Hematopoietic multipotent progenitor cell treated with erythropoietin and hydrocortisone succinate and interleukin-3 and kit ligand, for 15 days (in vitro differentiated cells): ENCODE measurements at regions not wholly inside any gene's neighbourhood (a gene's known extent, or its start where the extent isn't known, plus 50 kb on each side); places are given as distances from the start of the nearest gene placed in this dataset.
"Not testable (repeated sequence)": the region's sequence is repeated elsewhere in the genome, so short reads cannot be mapped to it uniquely, and the experiment has no call there.

Source experiments
- DNase-seq: peaks from one replicate; pipeline ENCODE4 v3.0.0-alpha.2; 2015; ENCODE audit warnings: low spot score

- DNase-seq = not testable (repeated sequence)
Observed at GRCh38 chr3:48101301-48101650, 85.1 kb upstream of the MAP4 start.

GRCh38 chr3:48092270-48092669, 76.1 kb upstream of the MAP4 start:
- DNase-seq = no peak

GRCh38 chr3:48090166-48090939, 74.1 kb upstream of the MAP4 start:
- no peak for DNase-seq

DNA sequence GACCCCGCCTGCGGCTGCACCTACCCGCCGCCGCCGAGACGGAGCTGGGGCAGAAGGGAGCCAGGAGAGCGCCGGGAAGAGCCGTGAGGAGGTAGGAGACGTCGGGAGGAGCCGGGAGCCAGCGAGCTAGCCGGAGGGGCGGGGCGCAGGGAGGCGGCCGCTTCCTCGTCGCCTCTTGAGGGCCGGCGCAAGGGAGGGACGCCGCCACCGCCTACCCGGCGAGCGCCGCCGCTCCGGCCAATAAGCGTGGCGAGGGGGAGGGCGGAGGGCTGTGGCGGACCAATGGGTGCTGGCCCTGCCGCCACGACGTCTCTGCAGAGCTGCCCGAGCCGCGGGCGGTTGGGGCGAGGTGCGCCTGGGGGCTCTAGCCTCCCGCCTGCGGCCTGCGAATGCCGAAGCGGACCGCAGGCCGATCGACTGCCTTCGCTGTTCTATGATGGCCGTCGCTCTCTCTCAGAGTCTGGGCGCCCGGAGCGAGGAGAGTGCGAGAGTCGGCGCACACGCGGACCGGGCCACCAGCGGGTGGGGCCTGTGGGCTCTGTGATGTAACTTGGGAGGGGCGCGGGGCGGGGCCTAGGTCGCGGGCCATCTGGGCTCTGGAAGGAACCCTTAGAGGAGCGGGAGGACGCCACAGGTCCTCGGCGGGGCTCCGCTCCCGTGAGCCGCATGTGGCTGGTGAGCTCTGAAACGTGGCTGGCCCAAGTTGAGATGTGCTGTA, 72.7 kb upstream of the MAP4 start:
- peak; percentile 95 for DNase-seq

- DNase-seq = no peak
Observed at GRCh38 chr3:48088056-48088748, 72.0 kb upstream of the MAP4 start.

DNA sequence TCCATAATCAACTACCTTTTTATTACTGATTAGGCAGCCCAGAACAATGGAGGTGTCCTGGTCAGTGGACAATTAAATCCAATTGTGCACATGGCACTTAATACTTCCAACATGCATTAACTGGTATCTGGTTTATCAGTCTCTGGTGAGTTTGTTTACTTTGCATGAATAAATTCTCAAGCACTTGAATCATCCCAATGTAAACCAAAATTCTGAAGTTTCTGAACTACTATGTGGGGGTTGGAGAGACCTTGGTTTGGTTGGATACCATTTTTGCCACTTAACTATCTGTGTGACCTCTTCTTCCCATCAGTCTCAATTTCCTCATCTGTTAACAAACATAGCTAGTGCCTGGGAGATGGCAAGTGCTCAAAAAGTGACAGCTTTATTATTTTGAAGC, 70.5 kb upstream of the MAP4 start:
- DNase-seq = no peak

DNA sequence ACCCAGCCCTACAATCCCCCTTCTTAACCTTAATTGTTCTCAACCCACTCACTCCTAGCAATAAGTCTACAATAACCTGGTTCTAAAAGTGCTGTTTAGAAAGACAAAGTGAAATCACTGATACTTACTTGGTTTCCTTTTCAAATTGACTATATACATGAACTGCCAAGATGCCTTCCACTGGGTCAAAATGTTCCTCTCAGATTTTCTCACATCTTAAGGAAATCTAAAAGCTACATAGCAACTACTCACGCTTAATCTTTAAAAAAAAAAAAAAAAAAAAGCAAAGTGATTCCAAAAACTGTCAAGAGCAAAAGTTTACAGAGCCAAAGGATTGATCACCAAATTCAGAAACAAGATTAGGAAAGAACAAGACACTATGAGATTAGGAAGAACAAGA, 68.7 kb upstream of the MAP4 start:
- no peak for DNase-seq

GRCh38 chr3:48084170-48084569, 68.0 kb upstream of the MAP4 start:
- no peak for DNase-seq

GRCh38 chr3:48082580-48083184, 66.5 kb upstream of the MAP4 start:
- no peak for DNase-seq

DNA sequence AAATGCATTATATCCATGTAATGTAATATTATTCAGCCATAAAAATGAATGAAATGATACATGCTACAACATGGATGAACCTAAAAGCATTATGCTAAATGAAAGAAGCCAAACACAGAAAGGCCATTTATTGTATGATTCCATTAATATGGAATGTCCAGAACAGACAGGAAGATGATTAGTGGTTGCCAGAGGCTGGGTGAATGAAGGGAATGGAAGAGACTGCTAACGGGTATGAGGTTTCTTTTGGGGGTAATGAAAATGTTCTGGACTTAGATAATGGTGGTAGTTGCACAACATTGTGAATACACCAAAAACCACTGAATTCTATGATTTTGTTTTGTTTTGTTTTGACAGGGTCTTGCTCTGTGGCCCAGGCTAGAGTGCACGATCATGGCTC, 61.6 kb upstream of the MAP4 start:
- DNase-seq = no peak

GRCh38 chr3:48070030-48070429, 53.8 kb upstream of the MAP4 start:
- no peak for DNase-seq

GRCh38 chr3:48069339-48069738, 53.1 kb upstream of the MAP4 start:
- DNase-seq = no peak

- no peak for DNase-seq
Observed at GRCh38 chr3:48068886-48069285, 52.7 kb upstream of the MAP4 start.

- not testable (repeated sequence) for DNase-seq
Observed at GRCh38 chr3:48068320-48068719, 52.1 kb upstream of the MAP4 start.

DNA sequence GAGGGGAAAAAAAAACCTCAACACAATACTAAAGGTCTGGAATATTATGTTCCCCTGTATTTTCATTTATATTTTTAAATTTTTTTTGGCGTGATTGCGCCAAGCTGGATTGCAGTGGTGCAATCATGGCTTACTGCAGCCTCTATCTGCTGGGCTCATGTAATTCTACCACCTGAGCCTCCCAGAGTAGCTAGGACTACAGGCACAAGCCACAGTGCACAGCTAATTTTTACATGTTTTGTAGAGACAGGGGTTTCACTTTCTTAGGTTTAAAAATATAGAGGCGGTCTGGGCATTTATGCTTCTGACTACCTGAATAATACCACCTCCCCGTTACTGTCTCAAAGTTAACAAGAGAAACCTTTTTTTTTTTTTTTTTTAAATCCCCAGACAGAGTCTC, 51.1 kb upstream of the MAP4 start:
- no peak for DNase-seq
